ENCODE measurements at regions not wholly inside any gene's neighbourhood (a gene's known extent, or its start where the extent isn't known, plus 50 kb on each side); places are given as distances from the start of the nearest gene placed in this dataset.
"Not testable (repeated sequence)": the region's sequence is repeated elsewhere in the genome, so short reads cannot be mapped to it uniquely, and the experiment has no call there.

DNA sequence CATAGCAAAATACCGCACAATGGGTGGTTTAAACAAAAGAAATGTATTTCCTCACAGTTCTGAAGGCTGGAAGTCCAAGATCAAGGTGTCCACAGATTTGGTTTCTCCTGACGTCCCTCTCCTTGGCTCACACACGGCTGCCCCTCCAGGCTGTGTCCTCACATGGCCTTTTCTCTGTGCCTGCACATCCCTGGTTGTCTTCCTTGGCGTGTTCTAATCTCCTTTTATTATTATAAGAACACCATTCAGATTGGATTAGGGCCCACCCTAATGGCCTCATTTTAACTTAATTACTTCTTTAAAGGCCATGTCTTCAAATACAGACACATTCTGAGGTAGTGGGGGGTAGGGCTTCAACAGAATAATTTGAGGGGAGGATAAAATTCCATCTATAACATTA, 87.9 kb downstream of the FZD1 start:
- in situ Hi-C loops (cut with MboI; ENCODE audit: low pct_unique_long_range_greater_than_20kb, low sequenced_read_pairs): no loop called here
- no peak for DNase-seq

DNA sequence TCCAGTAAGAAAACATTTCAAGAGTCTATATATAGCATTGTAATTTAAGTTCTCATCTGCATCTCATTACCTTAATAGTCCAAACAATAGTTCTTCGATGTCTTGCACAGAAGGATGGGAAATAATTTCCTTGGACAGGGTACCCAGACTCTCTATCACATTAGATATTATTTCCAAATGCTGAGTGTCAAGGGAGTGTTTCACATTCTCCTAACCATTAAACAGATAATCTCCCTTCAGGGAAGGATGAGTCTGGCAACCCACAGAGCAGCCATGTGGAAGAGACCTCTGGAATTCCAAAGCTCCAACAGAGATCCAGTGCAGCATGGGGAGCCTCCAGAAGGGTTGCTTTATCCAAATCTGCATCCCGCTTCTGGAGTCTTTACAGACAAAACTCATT, 89.6 kb downstream of the FZD1 start:
- in situ Hi-C loops (cut with MboI; ENCODE audit: low pct_unique_long_range_greater_than_20kb, low sequenced_read_pairs): no loop called here
- DNase-seq: no peak

DNA sequence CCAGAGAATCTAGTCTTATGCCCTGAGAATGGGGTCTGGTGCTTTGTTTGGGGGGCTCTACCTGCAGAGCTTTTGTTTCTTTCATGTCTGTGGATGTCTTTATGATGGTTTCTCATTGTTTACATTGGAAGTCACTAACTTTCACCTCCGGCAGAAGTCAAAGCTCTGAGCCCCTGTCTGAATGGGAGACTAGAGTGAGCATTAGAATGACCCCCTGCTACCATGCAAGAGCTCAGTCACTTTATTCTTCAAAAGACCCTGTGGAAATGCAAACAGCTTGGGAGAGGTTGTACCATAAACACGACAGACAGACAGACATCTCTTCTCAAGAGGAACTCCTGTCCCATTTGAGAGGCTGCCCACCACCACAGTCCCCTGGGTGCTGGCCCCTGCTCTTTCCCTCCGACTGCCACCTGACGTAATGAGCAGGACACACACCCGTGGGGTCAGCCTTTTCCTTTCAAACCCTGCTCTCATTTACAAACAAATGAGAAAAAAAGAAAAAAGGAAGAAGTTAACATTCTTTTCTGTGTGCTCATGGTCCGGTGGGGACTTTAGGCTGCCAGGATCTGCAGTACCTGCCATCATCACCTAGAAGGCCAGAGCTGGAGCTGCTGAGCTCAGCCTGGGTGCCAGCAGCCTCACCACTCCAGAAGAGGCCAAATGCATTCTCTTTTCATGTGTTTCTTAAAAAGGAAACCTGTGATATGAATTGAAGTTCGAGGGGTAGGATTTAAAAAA, 91.6 kb downstream of the FZD1 start:
- in situ Hi-C loops (cut with MboI; ENCODE audit: low pct_unique_long_range_greater_than_20kb, low sequenced_read_pairs): no loop called here
- no peak for DNase-seq

DNA sequence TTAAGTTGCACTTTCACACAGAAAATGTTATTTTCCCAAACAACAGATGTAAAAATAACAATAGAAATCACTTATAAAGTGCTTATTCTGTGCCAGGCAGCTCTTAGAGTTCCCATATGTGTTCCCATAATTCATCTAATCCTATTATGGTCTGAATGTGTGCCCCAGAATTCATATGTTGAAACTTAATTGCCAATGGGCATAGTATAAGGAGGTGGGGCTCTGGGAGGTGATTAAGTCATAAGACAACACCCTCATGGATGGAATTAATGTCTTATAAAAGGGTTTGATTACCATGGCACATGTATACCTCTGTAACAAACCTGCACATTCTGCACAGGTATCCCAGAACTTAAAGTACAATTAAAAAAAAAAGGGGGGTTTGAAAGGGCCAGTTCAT, 92.7 kb downstream of the FZD1 start:
- in situ Hi-C loops (cut with MboI; ENCODE audit: low pct_unique_long_range_greater_than_20kb, low sequenced_read_pairs): no loop called here
- DNase-seq: no peak

DNA sequence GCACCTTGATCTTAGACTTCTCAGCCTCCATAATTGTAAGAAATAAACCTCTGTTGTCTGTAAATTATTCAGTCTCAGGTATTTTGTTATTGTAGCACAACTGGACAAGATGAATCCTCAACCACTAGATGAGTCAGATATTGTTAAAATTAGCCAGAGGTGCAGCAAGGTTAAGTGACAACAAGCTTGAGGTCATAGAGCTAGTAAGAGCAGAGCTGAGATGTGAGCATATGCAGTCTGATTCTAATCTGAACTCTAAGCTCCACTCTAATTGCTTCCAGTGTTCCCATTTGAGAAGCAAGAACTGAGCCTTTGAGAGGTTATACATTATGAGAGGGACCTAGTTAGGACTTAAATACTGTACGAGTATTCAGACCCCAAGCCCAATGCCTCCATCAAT, 93.1 kb downstream of the FZD1 start:
- in situ Hi-C loops (cut with MboI; ENCODE audit: low pct_unique_long_range_greater_than_20kb, low sequenced_read_pairs): no loop called here
- DNase-seq: no peak

DNA sequence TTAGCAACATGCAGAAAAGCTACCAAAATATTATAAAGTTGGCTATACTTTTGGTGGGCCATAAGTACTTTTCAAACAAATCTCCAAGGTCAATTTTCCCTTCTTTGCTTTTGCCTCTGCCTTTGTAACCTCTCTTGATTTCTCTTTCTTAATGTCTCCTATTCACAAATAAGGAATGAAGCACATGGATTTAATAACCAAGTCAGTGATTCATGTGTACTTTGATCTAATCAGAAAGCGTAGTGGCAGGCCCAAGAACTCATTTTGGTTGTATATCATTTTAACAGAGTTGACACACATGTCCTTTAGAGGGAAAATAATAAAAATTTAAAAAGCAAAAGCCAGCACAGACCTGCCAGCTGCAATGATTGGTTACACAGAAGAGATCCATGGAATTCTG, 93.7 kb downstream of the FZD1 start:
- in situ Hi-C loops (cut with MboI; ENCODE audit: low pct_unique_long_range_greater_than_20kb, low sequenced_read_pairs): no loop called here
- no peak for DNase-seq

DNA sequence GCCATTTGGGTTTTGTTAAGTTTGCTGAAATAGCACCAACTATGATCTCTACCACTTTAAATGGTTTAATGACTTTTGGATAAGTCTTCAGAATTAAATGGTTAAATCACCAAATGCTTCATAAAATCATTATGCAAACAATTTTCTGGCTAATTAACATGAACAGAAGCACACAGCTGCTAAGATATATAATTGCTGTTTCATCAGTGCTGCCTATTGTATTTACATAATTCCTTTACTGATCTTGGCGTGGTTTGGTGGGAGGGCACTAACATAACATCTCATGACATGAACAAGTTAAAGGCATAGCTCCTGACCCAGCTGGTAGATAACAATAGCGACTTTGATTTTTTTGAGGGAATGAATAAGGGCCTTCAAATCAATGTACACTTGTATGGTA, 94.1 kb downstream of the FZD1 start:
- no peak for DNase-seq
- in situ Hi-C loops (cut with MboI; ENCODE audit: low pct_unique_long_range_greater_than_20kb, low sequenced_read_pairs): no loop called here

DNA sequence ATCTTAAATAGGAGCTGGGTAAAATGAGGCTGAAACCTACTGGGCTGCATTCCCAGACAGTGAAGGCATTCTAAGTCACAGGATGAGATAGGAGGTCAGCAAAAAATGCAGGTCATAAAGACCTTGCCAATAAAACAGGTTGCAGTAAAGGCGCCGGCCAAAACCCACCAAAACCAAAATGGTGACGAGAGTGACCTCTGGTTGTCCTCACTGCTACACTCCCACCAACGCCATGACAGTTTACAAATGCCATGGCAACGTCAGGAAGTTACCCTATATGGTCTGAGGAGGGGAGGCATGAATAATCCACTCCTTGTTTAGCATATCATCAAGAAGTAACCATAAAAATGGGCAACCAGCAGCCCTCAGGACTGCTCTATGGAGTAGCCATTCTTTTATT, 100.9 kb downstream of the FZD1 start:
- in situ Hi-C loops (cut with MboI; ENCODE audit: low pct_unique_long_range_greater_than_20kb, low sequenced_read_pairs); DNase-seq: not testable (repeated sequence)

DNA sequence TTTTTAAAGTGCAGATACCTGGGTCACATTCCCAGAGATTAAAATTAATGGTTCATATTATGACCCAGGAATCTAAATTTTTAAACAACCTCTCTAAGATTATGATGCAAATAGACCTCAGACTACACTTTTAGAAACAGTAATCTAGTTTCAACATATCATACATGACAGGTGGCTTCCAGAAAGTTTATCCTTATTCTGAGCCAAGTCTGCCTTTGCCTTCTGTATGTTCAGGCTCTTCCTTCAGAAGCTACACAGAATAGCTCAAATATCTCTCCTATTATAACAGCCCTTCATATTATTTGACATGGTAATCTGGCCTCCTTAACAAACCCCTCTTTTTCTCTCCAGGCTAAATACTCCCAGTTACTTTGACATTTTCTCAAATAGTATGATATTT, 101.9 kb downstream of the FZD1 start:
- in situ Hi-C loops (cut with MboI; ENCODE audit: low pct_unique_long_range_greater_than_20kb, low sequenced_read_pairs): no loop called here
- DNase-seq: no peak

DNA sequence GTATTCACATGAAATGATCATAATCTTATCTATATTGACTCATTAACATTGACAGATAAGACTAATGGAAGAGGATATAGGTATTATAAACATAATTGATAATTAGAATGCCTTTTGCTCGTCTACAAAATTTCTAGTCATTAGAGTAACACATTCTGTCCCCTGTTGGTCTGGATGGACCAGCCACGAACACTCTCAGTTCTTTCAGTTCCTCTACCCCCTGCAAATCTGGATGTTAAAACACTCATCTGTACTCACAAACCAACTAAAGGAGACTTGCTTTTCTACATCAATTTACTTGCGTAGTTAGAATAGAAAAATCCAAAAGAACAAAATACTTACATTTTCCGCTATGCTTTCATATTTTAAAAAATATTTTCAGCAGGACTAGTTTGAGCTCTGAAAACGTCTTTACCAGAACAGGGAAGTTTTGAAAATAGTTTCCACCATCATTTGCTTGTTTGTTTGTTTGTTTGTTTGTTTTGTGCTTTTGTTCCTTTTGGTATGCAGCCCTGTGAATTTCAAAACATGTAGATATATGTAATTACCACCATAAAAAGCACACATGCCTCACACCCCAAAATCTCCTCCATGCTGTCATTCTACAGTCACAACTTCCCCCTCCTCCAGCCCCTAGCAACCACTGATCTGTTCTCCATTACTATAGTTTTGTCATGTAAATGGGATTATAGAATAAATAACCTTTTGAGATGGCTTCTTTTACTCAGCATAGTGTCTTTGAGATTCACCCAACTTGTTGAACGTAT, 103.8 kb downstream of the FZD1 start:
- in situ Hi-C loops (cut with MboI; ENCODE audit: low pct_unique_long_range_greater_than_20kb, low sequenced_read_pairs): no loop called here

DNA sequence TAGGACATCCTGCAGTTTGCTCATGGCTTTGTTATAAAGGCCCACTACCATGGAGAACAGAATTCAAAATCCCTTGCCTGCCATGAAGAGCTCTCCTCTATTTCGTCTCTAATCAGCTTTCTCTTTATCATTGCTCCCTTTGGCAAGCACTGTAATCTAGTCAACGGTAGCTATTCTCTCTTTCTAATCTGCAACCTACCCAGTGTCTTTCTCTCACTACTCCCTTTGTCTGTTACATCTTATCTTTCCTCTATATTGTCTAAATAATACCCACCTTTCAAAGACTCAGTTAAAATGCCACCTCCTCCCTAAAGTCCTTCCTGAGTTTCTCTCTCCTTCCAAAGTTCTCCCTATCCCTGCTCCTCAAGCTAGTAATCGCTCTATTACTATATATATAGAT, 108.1 kb downstream of the FZD1 start:
- in situ Hi-C loops (cut with MboI; ENCODE audit: low pct_unique_long_range_greater_than_20kb, low sequenced_read_pairs): no loop called here
- DNase-seq: no peak

More for the DNA sequence above, 103.8 kb downstream of the FZD1 start:
- no peak for DNase-seq

DNA sequence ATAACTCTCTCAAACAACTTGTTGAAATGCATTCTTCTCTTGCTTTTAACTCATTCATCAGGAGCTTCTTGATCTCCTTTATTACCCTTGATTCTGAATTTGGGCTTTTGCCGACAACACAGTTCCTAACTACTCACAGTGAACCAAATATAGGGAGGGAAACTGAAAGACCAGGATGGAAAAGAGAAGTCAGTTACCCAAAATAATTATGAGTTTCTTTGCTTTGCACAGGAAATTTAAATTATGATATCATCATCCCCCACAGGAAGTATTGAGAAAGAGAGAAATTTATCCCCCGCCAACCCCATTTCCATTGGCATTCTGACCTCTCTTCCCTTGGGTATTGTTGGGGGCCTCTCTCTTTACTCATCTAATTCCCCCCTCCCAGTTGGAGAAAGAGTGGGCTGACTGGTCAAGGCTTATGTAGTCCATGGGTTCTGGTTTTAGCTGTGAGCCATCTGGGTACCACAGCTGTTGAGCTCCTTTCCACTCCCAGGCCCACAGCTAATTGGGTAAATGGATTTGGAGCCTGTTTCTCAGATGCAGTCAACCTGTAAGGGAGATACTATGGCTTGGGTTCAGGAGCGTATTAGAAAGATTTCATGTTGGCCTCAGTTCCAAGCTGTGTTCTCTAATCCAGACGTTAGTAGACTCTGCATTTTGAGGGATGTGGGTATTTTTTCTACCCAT, 109.0 kb downstream of the FZD1 start:
- in situ Hi-C loops (cut with MboI; ENCODE audit: low pct_unique_long_range_greater_than_20kb, low sequenced_read_pairs): no loop called here
- peak; percentile 1 for DNase-seq

DNA sequence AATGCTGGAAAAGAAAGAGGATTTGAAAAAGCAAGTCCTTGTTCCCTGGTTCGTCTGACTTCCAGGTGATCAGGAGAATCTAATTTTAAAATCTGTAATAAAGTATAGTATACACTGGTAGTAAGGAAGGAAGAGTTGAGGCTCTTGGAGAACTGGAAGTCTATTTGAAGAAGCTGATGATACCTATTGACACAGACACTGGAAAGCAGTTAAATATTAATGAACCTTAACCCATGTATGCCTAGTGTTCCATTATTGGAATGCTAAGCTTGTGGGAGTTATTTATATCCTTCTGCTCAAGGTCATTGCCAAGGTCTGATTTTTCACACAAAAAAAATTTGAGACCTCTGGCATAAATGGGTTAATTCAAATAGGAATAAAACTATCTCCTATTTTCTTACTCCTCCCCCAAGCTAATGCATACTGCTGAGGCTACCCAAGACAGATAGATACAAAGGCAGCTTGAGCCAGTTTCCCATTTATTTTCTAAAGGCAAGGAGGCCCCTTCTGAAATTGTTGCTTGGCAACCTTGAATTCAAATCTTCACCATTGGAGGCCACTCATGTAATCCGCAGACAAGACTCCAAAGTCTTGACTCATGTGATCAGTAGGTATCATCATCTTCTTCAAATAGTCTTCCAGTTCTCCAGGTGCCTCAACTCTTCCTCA, 110.2 kb downstream of the FZD1 start:
- in situ Hi-C loops (cut with MboI; ENCODE audit: low pct_unique_long_range_greater_than_20kb, low sequenced_read_pairs): no loop called here
- no peak for DNase-seq

DNA sequence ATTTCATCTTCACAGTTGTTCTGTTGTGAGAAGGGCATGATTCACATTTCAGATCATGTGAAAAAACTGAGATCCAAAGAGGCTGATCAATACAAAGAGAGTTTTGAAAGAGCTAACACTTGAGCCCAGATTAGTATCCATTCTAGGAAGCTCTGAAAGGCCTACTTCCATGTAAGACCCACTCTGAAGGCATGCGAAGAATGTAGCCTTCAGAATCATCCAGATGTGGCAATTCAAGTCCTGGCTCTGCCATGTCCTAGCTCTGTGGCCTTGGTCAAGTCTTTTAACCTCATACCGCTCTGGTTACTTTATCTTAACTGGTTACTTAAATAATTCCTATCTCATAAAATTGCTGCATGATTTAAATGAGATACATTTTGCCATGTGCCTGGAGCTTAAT, 111.1 kb downstream of the FZD1 start:
- no peak for DNase-seq
- in situ Hi-C loops (cut with MboI; ENCODE audit: low pct_unique_long_range_greater_than_20kb, low sequenced_read_pairs): no loop called here

DNA sequence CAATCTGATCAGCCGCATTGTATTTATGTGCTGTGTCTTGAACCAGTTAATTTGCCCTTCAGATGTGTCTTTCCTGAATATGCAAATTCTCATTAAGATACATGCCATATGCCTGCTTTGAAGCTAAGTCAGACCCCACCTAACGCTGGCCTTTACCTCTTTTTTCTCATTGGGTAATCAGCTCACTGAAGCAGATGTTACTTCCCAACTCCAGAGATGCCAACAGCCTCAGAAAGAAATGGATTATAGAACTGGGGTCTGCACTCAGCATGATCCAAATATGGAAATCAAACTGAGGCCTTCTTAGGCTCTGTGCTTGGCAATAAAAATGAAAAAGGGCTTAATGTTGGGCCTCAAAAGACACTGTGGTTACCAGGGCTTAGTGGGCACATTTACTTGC, 113.9 kb downstream of the FZD1 start:
- in situ Hi-C loops (cut with MboI; ENCODE audit: low pct_unique_long_range_greater_than_20kb, low sequenced_read_pairs): no loop called here
- no peak for DNase-seq

DNA sequence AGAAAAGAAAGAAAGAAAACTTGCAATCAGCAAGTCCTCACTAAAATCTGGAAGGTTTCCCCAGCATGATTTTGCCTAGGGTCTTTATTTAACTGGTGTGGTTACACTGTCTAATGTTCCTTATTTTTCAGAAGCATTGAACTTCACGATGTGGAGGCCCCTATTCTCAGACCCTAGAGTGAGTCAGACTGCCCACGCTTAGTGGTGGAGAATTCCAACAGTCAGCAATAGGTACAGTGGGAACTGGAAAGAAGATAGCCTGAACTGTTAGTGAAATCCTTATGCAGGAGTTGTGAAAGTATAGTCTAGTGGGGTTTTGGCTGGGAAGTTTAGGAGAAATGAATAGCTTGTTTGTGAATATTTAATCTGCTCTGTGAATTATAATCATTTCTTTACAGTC, 115.0 kb downstream of the FZD1 start:
- in situ Hi-C loops (cut with MboI; ENCODE audit: low pct_unique_long_range_greater_than_20kb, low sequenced_read_pairs): no loop called here

DNA sequence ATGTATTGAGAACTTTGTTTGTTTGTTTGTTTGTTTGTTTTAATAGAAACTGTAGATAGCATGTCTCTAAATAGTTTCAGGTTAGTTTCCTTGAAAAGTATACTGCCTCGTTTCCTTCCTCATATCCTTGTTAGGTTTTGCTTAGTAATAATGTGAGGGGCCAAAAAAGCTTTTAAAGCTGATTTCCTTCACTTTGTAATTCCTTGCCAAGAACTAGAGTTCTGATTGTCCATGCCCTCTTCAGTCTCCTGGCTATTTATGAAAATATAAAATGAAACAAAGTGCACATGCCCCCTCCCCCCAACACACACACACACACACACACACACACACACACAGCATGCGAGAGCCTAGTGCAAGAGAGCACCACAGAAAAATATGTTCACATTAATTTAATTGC, 115.8 kb downstream of the FZD1 start:
- in situ Hi-C loops (cut with MboI; ENCODE audit: low pct_unique_long_range_greater_than_20kb, low sequenced_read_pairs): no loop called here
- no peak for DNase-seq

More for the DNA sequence above, 115.0 kb downstream of the FZD1 start:
- DNase-seq: no peak

DNA sequence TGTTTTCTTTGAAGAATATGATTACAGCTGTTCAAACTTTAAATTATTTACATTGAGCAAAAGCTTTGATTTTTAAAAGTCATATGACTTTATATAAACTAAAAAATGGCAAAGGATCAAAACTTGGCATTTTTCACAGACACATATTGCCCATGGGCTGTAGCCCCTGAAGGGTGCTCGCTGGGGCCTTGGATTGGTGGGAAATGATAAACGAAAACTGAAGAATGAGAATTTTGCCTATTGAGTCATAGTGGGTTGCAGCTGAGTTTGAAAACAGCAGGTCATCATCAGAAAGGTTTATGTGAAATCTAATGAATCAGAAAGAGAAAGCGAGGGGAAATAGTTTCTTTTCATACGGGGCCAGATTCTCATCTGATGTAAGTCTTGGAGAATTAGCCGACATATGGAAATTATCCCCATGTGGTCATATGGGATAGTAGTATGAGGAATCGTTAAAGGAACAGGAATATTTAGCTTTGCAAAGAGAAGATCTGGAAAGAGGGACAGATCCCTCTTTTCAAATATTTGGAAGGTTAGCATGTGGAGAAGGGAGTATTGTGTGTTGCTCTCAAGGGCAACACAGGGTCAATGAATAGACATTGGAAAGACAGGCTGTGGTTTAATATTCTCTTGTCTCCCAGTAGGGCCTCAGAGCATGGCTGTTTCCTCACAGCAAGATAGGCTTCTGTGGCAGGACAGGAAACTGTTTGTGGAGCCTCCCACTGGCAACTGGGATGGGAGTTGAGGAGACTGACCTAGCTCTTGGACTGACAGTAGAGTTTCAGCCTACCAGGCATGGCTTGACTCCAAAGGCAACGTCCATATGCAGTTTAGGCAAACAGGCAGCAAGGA, 119.0 kb downstream of the FZD1 start:
- in situ Hi-C loops (cut with MboI; ENCODE audit: low pct_unique_long_range_greater_than_20kb, low sequenced_read_pairs): no loop called here
- no peak for DNase-seq

DNA sequence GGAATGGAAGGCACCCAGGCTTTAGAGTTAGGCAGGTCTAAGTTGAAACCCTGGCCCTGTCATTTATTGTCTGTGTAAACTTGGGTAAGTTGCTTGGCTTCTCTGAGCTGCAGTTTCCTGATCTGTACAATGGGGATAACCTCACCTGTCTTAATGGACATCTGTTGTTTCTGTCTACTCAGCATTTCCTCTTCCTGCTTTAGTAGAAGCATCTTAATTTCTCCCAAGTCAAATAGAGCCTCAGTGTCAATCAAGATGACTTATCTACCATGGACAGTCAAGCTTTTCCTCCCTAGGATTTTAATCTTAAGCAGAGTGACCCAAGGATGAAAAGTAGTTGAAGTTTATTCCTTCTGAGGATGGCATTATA, 119.7 kb downstream of the FZD1 start:
- no peak for DNase-seq
- in situ Hi-C loops (cut with MboI; ENCODE audit: low pct_unique_long_range_greater_than_20kb, low sequenced_read_pairs): no loop called here

All from KBM-7 (cell line).